ENCODE measurements at regions not wholly inside any gene's neighbourhood (a gene's known extent, or its start where the extent isn't known, plus 50 kb on each side); places are given as distances from the start of the nearest gene placed in this dataset.

- Mint-ChIP-seq H3K27me3 (ENCODE audit: low read depth) (peaks cover 62% of the 10 kb centered on the region), H3K9me3 (ENCODE audit: low read depth) (no peaks in the 10 kb centered on the region), H3K27ac (ENCODE audit: unreplicated experiment) (no peak overlapping the region), H3K4me1 (ENCODE audit: low read depth) (peaks cover 15% of the 10 kb centered on the region), H3K36me3 (ENCODE audit: low read depth) (no peaks in the 10 kb centered on the region), H3K4me3 (ENCODE audit: unreplicated experiment) (peak overlapping the region; percentile 57)
- no peak for DNase-seq (ENCODE audit: low spot score)
- TF ChIP-seq CTCF (IDR thresholded peaks at IDR 0.05): no peak
Measured at GRCh38 chr1:218165701-218166114, 119.4 kb upstream of the RRP15 start.

- H3K9me3 Mint-ChIP-seq (ENCODE audit: low read depth): no peaks in the 10 kb centered on the region
- H3K36me3 Mint-ChIP-seq (ENCODE audit: low read depth): no peaks in the 10 kb centered on the region
- H3K27me3 Mint-ChIP-seq (ENCODE audit: low read depth): peaks cover 62% of the 10 kb centered on the region
- H3K27ac Mint-ChIP-seq (ENCODE audit: unreplicated experiment): no peak overlapping the region
- TF ChIP-seq CTCF (IDR thresholded peaks at IDR 0.05): no peak
- H3K4me3 Mint-ChIP-seq (ENCODE audit: unreplicated experiment): no peak overlapping the region
- H3K4me1 Mint-ChIP-seq (ENCODE audit: low read depth): peaks cover 17% of the 10 kb centered on the region
- no peak for DNase-seq (ENCODE audit: low spot score)
Measured at GRCh38 chr1:218166268-218166945, 118.7 kb upstream of the RRP15 start.

- Mint-ChIP-seq H3K36me3 (ENCODE audit: low read depth) (no peaks in the 10 kb centered on the region), H3K27ac (ENCODE audit: unreplicated experiment) (no peak overlapping the region), H3K4me3 (ENCODE audit: unreplicated experiment) (no peak overlapping the region), H3K9me3 (ENCODE audit: low read depth) (no peaks in the 10 kb centered on the region), H3K4me1 (ENCODE audit: low read depth) (peaks cover 3% of the 10 kb centered on the region), H3K27me3 (ENCODE audit: low read depth) (peaks cover 55% of the 10 kb centered on the region)
- TF ChIP-seq CTCF (IDR thresholded peaks at IDR 0.05): peak; percentile 96
- no peak for DNase-seq (ENCODE audit: low spot score)
Measured at GRCh38 chr1:218171302-218171893, 113.7 kb upstream of the RRP15 start.

GRCh38 chr1:218182455-218182854 is 102.6 kb upstream of the RRP15 start:
- Mint-ChIP-seq H3K27me3 (ENCODE audit: low read depth) (peaks cover 30% of the 10 kb centered on the region), H3K27ac (ENCODE audit: unreplicated experiment) (no peak overlapping the region), H3K36me3 (ENCODE audit: low read depth) (no peaks in the 10 kb centered on the region), H3K4me1 (ENCODE audit: low read depth) (no peaks in the 10 kb centered on the region), H3K4me3 (ENCODE audit: unreplicated experiment) (no peak overlapping the region), H3K9me3 (ENCODE audit: low read depth) (no peaks in the 10 kb centered on the region)
- no peak for DNase-seq (ENCODE audit: low spot score)
- TF ChIP-seq CTCF (IDR thresholded peaks at IDR 0.05): no peak

GRCh38 chr1:218200979-218201378 is 84.1 kb upstream of the RRP15 start:
- no peaks in the 10 kb centered on the region for H3K4me1 Mint-ChIP-seq (ENCODE audit: low read depth)
- peaks cover 2% of the 10 kb centered on the region for H3K9me3 Mint-ChIP-seq (ENCODE audit: low read depth)

More at GRCh38 chr1:218200979-218201378, 84.1 kb upstream of the RRP15 start:
- DNase-seq (ENCODE audit: low spot score): no peak
- Mint-ChIP-seq H3K27me3 (ENCODE audit: low read depth) (peaks cover 41% of the 10 kb centered on the region), H3K27ac (ENCODE audit: unreplicated experiment) (no peak overlapping the region), H3K4me3 (ENCODE audit: unreplicated experiment) (no peak overlapping the region), H3K36me3 (ENCODE audit: low read depth) (no peaks in the 10 kb centered on the region)
- TF ChIP-seq CTCF (IDR thresholded peaks at IDR 0.05): no peak

Data from chondrocyte (in vitro differentiated cells).